ENCODE measurements at regions not wholly inside any gene's neighbourhood (a gene's known extent, or its start where the extent isn't known, plus 50 kb on each side); places are given as distances from the start of the nearest gene placed in this dataset.
"Not testable (repeated sequence)": the region's sequence is repeated elsewhere in the genome, so short reads cannot be mapped to it uniquely, and the experiment has no call there.

DNA sequence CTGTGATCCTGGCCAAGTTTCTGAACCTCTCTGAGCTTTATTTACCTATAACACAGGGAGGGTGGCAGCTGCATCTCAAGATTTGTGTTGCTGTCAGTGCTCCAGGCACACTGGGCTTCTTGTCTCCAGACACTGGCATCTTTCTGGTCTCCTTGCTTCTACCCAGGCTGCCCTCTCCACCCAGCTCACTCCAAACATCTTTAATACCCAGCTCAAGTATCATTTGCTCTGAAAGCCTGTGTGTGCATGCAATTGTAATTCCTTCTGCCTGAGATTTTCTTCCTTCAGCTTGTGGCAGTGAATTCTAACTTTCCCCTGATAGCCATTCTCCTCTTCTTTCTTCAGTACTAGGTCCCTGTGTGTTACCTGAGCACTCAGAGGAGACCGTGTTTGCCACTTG lies 50.7 kb upstream of the USP7 start:
- DNase-seq = no peak

DNA sequence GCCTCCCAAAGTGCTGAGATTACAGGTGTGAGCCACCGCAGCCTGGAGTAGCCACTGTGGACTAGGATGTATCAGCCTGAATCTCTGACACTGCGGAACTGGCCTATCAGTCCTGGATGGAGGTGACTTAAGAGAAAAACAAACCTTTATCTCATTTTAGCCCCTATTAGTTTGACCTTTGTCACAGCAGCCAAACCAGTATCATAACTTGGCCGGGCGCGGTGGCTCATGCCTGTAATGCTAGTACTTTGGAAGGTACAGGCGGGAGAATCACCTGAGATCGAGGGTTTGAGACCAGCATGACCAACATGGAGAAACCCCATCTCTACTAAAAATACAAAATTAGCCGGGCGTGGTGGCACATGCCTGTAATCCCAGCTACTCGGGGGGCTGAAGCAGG lies 51.8 kb upstream of the USP7 start:
- no peak for DNase-seq

DNA sequence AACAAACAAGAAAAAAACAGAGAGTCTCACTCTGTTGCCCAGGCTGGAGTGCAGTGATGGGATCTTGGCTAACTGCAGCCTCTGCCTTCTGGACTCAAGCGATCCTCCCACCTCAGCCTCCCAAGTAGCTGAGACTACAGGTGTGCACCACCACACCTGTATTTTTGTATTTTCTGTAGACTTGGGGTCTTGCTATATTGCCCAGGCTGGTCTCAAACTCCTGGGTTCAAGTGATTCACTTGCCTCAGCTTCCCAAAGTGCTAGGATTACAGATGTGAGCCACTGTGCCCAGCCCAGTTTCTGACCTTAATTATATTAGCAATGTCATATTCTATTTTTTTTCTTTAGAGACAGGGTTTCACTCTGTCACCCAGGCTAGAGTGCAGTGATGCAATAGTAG lies 52.3 kb upstream of the USP7 start:
- not testable (repeated sequence) for DNase-seq

DNA sequence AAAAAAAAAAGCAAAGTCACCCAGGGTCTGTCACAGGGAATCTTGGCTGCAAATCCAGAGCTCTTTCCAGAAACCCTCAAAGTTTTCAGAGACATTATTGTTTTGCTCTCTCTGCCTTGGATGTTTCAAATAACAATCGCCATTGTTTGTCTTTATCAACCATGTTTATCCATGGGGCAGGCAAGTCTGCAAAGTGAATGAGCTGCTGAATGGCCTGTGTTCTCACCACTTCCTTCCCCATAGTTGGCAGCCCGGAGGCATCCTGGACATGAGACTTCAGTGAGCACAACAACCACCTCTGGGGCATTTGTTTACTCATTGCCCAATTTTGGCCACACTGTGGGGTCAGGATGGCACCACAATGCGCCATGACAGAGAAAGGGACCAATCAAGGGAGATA lies 53.1 kb upstream of the USP7 start:
- no peak for DNase-seq

DNA sequence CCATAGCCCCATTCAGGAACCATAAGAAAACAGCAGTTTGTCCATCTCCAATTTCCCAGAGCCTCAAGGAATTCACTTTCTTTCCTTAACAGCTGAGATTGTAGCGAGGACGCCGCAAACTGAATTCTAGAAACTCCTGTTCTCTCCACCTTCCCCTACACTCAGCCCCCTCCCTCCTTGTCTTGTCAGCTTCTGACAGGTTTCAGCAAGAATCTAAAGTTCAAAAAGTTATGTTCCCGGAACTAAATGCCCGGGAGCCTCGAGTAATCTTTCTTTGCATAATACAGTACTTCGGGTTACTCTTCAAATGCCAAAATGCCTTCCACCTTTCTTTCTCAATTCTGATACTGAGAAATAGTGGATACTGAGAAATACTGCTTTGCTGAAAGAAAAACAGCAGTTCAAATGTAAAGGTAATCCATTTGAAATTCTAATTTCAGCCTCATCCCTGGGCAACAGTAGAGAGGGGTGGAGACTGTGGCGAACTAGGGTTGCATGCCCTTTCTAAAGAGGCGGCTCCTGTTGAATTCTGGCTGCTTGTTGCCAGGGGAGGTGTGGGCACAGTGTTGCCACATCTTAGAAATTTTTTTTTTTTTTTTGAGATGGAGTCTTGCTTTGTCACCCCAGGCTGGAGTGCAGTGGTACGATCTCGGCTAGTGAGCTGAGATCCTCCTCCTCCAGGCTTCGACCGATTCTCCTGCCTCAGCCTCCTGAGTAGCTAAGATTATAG lies 63.5 kb upstream of the USP7 start:
- no peak for DNase-seq

DNA sequence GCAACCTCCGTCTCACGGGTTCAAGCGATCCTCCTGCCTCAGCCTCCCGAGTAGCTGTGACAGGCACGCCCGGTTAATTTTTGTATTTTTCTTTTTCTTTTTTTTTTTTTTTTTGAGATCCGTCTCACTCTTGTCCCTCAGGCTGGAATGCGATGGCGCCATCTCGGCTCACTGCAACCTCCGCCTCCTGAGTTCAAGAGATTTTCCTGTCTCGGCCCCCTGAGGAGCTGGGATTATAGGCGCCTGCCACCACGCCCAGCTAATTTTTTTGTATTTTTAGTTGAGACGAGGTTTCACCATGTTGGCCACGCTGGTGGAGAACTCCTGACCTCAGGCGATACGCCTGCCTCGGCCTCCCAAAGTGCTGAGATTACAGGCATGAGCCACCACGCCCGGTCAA lies 63.0 kb upstream of the HAPSTR1 start:
- not testable (repeated sequence) for DNase-seq

DNA sequence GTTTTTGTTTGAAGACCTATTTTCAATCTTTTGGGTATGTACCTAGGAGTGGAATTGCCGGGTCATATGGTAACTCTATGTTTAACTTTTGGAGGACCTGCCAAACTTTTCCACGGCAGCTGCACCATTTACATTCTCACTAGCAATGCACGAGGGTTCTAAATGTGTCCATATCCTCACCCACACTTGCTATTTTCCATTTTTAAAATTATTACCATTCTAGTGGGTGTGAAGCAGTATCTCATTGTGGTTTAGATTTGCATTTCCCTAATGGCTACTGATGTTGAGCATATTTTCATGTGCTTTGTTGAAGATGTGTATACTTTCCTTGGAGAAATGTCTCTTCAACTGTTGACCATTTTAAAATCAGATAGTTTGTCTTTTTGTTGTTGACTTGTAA lies 60.3 kb upstream of the HAPSTR1 start:
- DNase-seq = no peak

DNA sequence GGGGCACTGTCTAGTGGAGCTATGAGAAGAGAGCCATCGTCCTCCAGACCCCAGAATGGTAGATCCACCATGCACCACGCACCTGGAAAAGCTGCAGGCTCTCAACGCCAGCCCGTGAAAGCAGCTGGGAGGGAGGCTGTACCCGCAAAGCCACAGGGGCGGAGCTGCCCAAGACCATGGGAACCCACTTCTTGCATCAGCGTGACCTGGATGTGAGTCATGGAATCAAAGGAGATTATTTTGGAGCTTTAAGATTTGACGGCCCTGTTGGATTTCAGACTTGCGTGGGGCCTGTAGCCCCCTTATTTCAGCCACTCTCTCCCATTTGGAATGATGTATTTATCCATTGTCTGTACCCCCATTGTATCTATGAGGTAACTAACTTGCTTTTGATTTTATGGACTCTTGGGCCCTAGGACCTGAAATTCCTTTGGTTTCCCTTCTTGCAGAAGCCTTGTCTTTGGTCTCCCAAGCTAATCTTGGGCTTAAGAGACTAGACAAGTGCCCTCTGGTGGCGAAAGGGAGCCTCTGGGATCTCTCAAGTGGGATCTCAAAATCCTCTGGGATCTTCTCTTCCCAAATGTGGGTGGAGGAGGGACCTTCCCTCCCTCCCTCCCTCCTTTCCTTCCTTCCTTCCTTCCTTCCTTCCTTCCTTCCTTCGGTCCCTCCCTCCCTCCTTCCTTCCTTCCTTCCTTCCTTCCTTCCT lies 58.2 kb upstream of the HAPSTR1 start:
- DNase-seq = peak; percentile 59

DNA sequence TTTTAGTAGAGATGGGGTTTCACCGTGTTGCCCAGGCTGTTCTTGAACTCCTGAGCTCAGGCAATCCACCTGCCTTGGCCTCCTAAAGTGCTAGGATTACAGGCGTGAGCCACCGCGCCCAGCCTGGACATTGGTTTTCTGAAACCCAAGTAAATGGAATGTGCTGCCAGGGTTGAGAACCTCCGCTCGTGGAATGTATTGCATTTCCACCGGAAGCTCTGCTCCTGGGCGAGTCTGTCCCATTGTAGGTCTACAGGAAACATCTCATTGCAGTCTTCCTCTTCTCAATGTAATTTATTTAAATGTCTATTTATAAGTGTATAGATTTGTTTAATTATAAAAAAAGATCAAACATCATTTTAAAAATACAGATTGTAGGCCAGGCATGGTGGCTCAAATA lies 57.4 kb upstream of the HAPSTR1 start:
- no peak for DNase-seq

DNA sequence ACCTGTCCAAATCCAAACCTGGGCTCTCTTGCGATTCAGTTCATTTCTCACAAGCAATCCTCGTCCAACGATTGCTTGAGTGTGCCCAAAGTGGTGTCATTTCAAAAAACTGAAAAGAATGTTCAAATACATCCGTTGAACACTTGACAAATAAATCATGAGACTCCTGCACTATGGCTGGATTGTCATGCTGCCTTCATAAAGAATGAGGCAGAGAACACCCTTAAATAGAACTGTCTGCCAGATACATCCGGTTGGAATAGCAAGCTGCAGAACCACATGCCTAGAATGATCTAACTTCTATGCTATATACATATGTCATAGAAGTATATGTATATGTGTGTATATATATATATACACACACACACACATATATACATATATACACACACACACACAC lies 55.4 kb upstream of the HAPSTR1 start:
- peak; percentile 78 for DNase-seq

DNA sequence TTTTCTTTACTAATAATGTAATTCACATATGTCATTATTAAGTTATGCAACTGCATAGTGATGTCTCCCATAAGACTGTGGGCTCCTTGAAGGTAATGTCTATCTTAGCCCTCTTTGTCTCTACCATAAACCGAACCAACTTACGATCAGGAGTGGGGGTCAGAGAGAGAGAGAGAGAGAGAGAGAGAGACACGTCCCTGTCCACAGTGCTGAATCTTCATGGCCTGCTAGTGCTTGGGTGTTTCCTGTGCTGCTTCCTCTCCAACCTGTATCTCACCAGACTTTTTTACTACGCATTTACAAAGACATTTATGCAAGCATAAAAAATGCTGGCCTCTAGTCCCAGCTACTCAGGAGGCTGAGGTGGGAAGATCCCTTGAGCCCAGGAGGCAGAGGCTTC lies 52.2 kb upstream of the HAPSTR1 start:
- DNase-seq = peak; percentile 28

DNA sequence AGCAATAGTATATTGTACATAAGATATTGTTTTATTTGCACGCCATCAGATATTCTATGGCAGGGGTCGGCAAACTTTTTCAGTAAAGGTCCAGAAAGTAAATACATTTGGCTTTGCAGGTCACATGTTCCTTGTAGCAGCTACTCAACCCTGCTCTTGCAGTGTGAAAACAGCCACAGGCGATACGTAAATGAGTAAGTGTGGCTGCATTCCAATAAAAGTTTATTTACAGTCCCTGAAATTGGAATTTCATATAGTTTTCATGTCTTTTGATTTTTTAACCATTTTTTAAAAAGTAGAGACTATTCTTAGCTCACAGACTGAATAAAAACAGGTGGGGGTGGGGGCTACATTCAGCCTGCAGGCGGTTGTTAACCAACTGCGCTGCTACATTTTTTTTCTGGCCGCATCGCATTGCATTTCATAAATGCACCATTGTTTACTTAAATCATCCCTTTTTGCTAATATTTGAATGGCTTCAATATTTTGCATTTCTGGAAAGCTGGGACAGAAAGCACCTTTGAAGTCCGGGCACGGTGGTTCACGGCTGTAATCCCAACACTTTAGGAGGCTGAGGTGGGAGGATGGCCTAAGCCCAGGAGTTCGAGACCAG lies 50.5 kb upstream of the HAPSTR1 start:
- no peak for DNase-seq

Data from fibroblast of skin of back (primary cell).